ENCODE measurements at regions not wholly inside any gene's neighbourhood (a gene's known extent, or its start where the extent isn't known, plus 50 kb on each side); places are given as distances from the start of the nearest gene placed in this dataset.

DNA sequence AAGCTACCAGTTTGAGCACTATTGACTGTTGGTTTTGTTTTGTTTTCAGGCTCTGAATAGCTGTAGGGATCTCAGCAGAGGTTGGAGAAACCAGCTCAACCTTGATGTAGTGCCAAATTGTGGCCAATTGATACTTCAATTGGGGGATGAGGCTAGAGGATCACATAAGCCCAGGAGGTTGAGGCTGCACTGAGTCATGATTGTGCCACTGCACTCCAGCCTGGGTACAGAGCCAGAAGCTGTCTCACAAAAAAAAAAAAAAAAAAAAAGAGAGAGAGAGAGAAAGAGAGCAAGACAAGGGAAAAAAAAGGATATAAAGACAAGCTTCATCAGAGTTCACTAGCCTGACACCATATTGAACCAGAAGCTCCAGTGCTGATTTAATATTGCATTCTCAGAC is 702.1 kb downstream of the FRK start:
- Histone ChIP-seq H3K27ac (ENCODE audit: low read depth) (no peak overlapping the region), H3K4me1 (ENCODE audit: insufficient read depth) (no peaks in the 10 kb centered on the region), H3K36me3 (ENCODE audit: insufficient read depth) (no peaks in the 10 kb centered on the region), H3K27me3 (ENCODE audit: insufficient read depth) (no peaks in the 10 kb centered on the region), H4K20me1 (replicated peaks; ENCODE audit: insufficient read depth) (no peaks in the 10 kb centered on the region), H3K79me2 (replicated peaks; ENCODE audit: insufficient read depth) (no peaks in the 10 kb centered on the region), H3F3A (replicated peaks; ENCODE audit: low read depth) (no peaks in the 10 kb centered on the region), H3K4me2 (no peak overlapping the region), H2AFZ (no peak overlapping the region), H3K4me3 (no peak overlapping the region), H3K9me2 (ENCODE audit: insufficient read depth) (no peaks in the 10 kb centered on the region)
- Mint-ChIP-seq H3K4me3 (no peak overlapping the region), H3K27ac (no peak overlapping the region), H3K4me1 (no peaks in the 10 kb centered on the region), H3K9me3 (no peaks in the 10 kb centered on the region), H3K27me3 (ENCODE audit: insufficient read depth, low read depth, poor library complexity) (peaks cover 2% of the 10 kb centered on the region), H3K36me3 (ENCODE audit: low read depth) (no peaks in the 10 kb centered on the region)
- ATAC-seq (no peak; the same call in 2 of the 3 replicates), DNase-seq (ENCODE audit: low spot score) (no peak)
- TF ChIP-seq POLR2AphosphoS5 (IDR thresholded peaks at IDR 0.05; ENCODE audit: low read depth) = no peak
- no peak for TF ChIP-seq NANOG (IDR thresholded peaks at IDR 0.05; ENCODE audit: borderline replicate concordance)
- no peak for TF ChIP-seq EZH2phosphoT487 (IDR thresholded peaks at IDR 0.05; ENCODE audit: unreplicated experiment)
- no peak for TF ChIP-seq EZH2 (IDR thresholded peaks at IDR 0.05; ENCODE audit: low read depth, unreplicated experiment)
- TF ChIP-seq, protein P1, sequence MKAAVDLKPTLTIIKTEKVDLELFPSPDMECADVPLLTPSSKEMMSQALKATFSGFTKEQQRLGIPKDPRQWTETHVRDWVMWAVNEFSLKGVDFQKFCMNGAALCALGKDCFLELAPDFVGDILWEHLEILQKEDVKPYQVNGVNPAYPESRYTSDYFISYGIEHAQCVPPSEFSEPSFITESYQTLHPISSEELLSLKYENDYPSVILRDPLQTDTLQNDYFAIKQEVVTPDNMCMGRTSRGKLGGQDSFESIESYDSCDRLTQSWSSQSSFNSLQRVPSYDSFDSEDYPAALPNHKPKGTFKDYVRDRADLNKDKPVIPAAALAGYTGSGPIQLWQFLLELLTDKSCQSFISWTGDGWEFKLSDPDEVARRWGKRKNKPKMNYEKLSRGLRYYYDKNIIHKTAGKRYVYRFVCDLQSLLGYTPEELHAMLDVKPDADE (IDR thresholded peaks at IDR 0.05) = no peak
- TF ChIP-seq, protein P2, sequence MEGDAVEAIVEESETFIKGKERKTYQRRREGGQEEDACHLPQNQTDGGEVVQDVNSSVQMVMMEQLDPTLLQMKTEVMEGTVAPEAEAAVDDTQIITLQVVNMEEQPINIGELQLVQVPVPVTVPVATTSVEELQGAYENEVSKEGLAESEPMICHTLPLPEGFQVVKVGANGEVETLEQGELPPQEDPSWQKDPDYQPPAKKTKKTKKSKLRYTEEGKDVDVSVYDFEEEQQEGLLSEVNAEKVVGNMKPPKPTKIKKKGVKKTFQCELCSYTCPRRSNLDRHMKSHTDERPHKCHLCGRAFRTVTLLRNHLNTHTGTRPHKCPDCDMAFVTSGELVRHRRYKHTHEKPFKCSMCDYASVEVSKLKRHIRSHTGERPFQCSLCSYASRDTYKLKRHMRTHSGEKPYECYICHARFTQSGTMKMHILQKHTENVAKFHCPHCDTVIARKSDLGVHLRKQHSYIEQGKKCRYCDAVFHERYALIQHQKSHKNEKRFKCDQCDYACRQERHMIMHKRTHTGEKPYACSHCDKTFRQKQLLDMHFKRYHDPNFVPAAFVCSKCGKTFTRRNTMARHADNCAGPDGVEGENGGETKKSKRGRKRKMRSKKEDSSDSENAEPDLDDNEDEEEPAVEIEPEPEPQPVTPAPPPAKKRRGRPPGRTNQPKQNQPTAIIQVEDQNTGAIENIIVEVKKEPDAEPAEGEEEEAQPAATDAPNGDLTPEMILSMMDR (conservative IDR thresholded peaks at IDR 0.05; ENCODE audit: low read depth in 2 of 2) = no peak
- no peak for TF ChIP-seq JUNB (IDR thresholded peaks at IDR 0.05; ENCODE audit: unreplicated experiment)

DNA sequence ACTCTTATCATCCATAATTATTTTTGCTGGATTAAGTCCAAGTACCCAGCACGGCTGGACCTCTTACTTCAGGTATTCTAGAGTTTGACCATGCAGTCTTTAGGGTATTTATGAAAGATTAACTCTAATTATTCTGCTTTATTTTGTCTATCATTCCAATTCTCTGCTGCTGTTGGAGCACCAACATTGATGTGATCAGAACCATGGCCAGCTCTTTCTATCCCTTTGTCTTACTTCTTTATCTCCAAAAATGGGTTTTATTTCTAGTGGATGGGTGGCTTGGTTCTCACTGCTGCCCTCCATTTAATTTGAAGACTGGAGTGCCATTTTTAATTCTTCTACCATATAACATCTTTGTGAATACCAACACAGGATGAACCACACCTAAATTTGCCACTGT is 704.3 kb downstream of the FRK start:
- TF ChIP-seq, protein P3, sequence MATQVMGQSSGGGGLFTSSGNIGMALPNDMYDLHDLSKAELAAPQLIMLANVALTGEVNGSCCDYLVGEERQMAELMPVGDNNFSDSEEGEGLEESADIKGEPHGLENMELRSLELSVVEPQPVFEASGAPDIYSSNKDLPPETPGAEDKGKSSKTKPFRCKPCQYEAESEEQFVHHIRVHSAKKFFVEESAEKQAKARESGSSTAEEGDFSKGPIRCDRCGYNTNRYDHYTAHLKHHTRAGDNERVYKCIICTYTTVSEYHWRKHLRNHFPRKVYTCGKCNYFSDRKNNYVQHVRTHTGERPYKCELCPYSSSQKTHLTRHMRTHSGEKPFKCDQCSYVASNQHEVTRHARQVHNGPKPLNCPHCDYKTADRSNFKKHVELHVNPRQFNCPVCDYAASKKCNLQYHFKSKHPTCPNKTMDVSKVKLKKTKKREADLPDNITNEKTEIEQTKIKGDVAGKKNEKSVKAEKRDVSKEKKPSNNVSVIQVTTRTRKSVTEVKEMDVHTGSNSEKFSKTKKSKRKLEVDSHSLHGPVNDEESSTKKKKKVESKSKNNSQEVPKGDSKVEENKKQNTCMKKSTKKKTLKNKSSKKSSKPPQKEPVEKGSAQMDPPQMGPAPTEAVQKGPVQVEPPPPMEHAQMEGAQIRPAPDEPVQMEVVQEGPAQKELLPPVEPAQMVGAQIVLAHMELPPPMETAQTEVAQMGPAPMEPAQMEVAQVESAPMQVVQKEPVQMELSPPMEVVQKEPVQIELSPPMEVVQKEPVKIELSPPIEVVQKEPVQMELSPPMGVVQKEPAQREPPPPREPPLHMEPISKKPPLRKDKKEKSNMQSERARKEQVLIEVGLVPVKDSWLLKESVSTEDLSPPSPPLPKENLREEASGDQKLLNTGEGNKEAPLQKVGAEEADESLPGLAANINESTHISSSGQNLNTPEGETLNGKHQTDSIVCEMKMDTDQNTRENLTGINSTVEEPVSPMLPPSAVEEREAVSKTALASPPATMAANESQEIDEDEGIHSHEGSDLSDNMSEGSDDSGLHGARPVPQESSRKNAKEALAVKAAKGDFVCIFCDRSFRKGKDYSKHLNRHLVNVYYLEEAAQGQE (IDR thresholded peaks at IDR 0.05; ENCODE audit: unreplicated experiment) = peak; percentile 57
- no peak for TF ChIP-seq NANOG (IDR thresholded peaks at IDR 0.05; ENCODE audit: borderline replicate concordance)
- no peaks in the 10 kb centered on the region for H3K9me2 ChIP-seq (ENCODE audit: insufficient read depth)
- no peak overlapping the region for H3K4me3 ChIP-seq
- H3K27me3 ChIP-seq (ENCODE audit: insufficient read depth) = no peaks in the 10 kb centered on the region
- Mint-ChIP-seq H3K4me3 (no peak overlapping the region), H3K27ac (no peak overlapping the region; the same call in 1 of the 2 replicates), H3K9me3 (no peaks in the 10 kb centered on the region), H3K4me1 (no peaks in the 10 kb centered on the region), H3K27me3 (ENCODE audit: insufficient read depth, low read depth, poor library complexity) (peaks cover 2% of the 10 kb centered on the region), H3K36me3 (ENCODE audit: low read depth) (no peaks in the 10 kb centered on the region)
- no peak overlapping the region for H3K4me2 ChIP-seq
- no peaks in the 10 kb centered on the region for H3K79me2 ChIP-seq (replicated peaks; ENCODE audit: insufficient read depth)
- H3F3A ChIP-seq (replicated peaks; ENCODE audit: low read depth) = no peaks in the 10 kb centered on the region
- no peak overlapping the region for H3K27ac ChIP-seq (ENCODE audit: low read depth)
- ATAC-seq = no peak
- no peak overlapping the region for H2AFZ ChIP-seq
- H3K4me1 ChIP-seq (ENCODE audit: insufficient read depth) = no peaks in the 10 kb centered on the region
- DNase-seq (ENCODE audit: low spot score) = no peak
- no peaks in the 10 kb centered on the region for H4K20me1 ChIP-seq (replicated peaks; ENCODE audit: insufficient read depth)
- H3K36me3 ChIP-seq (ENCODE audit: insufficient read depth) = no peaks in the 10 kb centered on the region

Data from GM23338 (cell line).